ENCODE measurements at regions not wholly inside any gene's neighbourhood (a gene's known extent, or its start where the extent isn't known, plus 50 kb on each side); places are given as distances from the start of the nearest gene placed in this dataset.

GRCh38 chr3:96236522-96236921 lies 577.9 kb upstream of the EPHA6 start:
- Histone ChIP-seq H3K9me3 (ENCODE audit: insufficient read depth, low read depth, low read length) (no peaks in the 10 kb centered on the region), H3K79me2 (ENCODE audit: insufficient read depth, low read length) (no peaks in the 10 kb centered on the region), H3K4me3 (ENCODE audit: insufficient read depth, low read depth, low read length) (no peak overlapping the region), H3K4me1 (ENCODE audit: insufficient read depth, low read length) (no peaks in the 10 kb centered on the region), H3K4me2 (ENCODE audit: low read length) (no peak overlapping the region), H3K27me3 (ENCODE audit: insufficient read depth, low read length) (no peaks in the 10 kb centered on the region), H4K20me1 (ENCODE audit: insufficient read depth, low read length) (no peaks in the 10 kb centered on the region), H2AFZ (ENCODE audit: low read depth, low read length) (no peak overlapping the region), H3K9ac (ENCODE audit: low read length) (no peak overlapping the region), H3K36me3 (ENCODE audit: insufficient read depth, low read length) (no peaks in the 10 kb centered on the region), H3K27ac (ENCODE audit: low read depth, low read length) (no peak overlapping the region)
- no peak for FAIRE-seq
- DNase-seq (ENCODE audit: low read depth) = no peak
- H3K27me3 Mint-ChIP-seq (ENCODE audit: low read depth, unreplicated experiment) = no peaks in the 10 kb centered on the region
- H3K36me3 Mint-ChIP-seq (ENCODE audit: low read depth, unreplicated experiment) = no peaks in the 10 kb centered on the region
- TF ChIP-seq EZH2 (IDR thresholded peaks at IDR 0.05; ENCODE audit: insufficient read depth, low read length) (no peak), CTCF (IDR thresholded peaks at IDR 0.05; ENCODE audit: insufficient read depth, low read depth, low read length) (no peak)
- no peaks in the 10 kb centered on the region for H3K9me3 Mint-ChIP-seq (ENCODE audit: unreplicated experiment)
- H3K27ac Mint-ChIP-seq (ENCODE audit: unreplicated experiment) = no peak overlapping the region
- peaks cover 4% of the 10 kb centered on the region for H3K4me1 Mint-ChIP-seq (ENCODE audit: low read depth, unreplicated experiment)
- no peak overlapping the region for H3K4me3 Mint-ChIP-seq (ENCODE audit: unreplicated experiment)

- no peak overlapping the region for H3K9ac ChIP-seq (ENCODE audit: low read length)
- no peak overlapping the region for H2AFZ ChIP-seq (ENCODE audit: low read depth, low read length)
- H3K79me2 ChIP-seq (ENCODE audit: insufficient read depth, low read length) = no peaks in the 10 kb centered on the region
- no peaks in the 10 kb centered on the region for H3K9me3 ChIP-seq (ENCODE audit: insufficient read depth, low read depth, low read length)
- TF ChIP-seq CTCF (IDR thresholded peaks at IDR 0.05; ENCODE audit: insufficient read depth, low read depth, low read length) = no peak
- no peak for TF ChIP-seq EZH2 (IDR thresholded peaks at IDR 0.05; ENCODE audit: insufficient read depth, low read length)
- H3K4me2 ChIP-seq (ENCODE audit: low read length) = no peak overlapping the region
- no peaks in the 10 kb centered on the region for H3K27me3 ChIP-seq (ENCODE audit: insufficient read depth, low read length)
- H3K27ac ChIP-seq (ENCODE audit: low read depth, low read length) = no peak overlapping the region
- H3K36me3 ChIP-seq (ENCODE audit: insufficient read depth, low read length) = no peaks in the 10 kb centered on the region
- Mint-ChIP-seq H3K36me3 (ENCODE audit: low read depth, unreplicated experiment) (no peaks in the 10 kb centered on the region), H3K4me1 (ENCODE audit: low read depth, unreplicated experiment) (no peaks in the 10 kb centered on the region), H3K27me3 (ENCODE audit: low read depth, unreplicated experiment) (no peaks in the 10 kb centered on the region), H3K9me3 (ENCODE audit: unreplicated experiment) (no peaks in the 10 kb centered on the region), H3K4me3 (ENCODE audit: unreplicated experiment) (no peak overlapping the region), H3K27ac (ENCODE audit: unreplicated experiment) (no peak overlapping the region)
- DNase-seq (ENCODE audit: low read depth) (no peak), FAIRE-seq (no peak)
- no peaks in the 10 kb centered on the region for H3K4me1 ChIP-seq (ENCODE audit: insufficient read depth, low read length)
- H3K4me3 ChIP-seq (ENCODE audit: insufficient read depth, low read depth, low read length) = no peak overlapping the region
- H4K20me1 ChIP-seq (ENCODE audit: insufficient read depth, low read length) = no peaks in the 10 kb centered on the region
Measured at GRCh38 chr3:96259299-96259698, 555.1 kb upstream of the EPHA6 start.

- H3K27me3 ChIP-seq (ENCODE audit: insufficient read depth, low read length) = no peaks in the 10 kb centered on the region
- H3K36me3 ChIP-seq (ENCODE audit: insufficient read depth, low read length) = no peaks in the 10 kb centered on the region
- H3K9ac ChIP-seq (ENCODE audit: low read length) = no peak overlapping the region
- H3K4me3 ChIP-seq (ENCODE audit: insufficient read depth, low read depth, low read length) = no peak overlapping the region
- Mint-ChIP-seq H3K27me3 (ENCODE audit: low read depth, unreplicated experiment) (no peaks in the 10 kb centered on the region), H3K9me3 (ENCODE audit: unreplicated experiment) (peaks cover 2% of the 10 kb centered on the region), H3K4me1 (ENCODE audit: low read depth, unreplicated experiment) (peaks cover 13% of the 10 kb centered on the region), H3K27ac (ENCODE audit: unreplicated experiment) (no peak overlapping the region), H3K36me3 (ENCODE audit: low read depth, unreplicated experiment) (no peaks in the 10 kb centered on the region), H3K4me3 (ENCODE audit: unreplicated experiment) (no peak overlapping the region)
- no peaks in the 10 kb centered on the region for H3K9me3 ChIP-seq (ENCODE audit: insufficient read depth, low read depth, low read length)
- peaks cover 4% of the 10 kb centered on the region for H3K4me1 ChIP-seq (ENCODE audit: insufficient read depth, low read length)
- H4K20me1 ChIP-seq (ENCODE audit: insufficient read depth, low read length) = no peaks in the 10 kb centered on the region
- no peak for TF ChIP-seq CTCF (IDR thresholded peaks at IDR 0.05; ENCODE audit: insufficient read depth, low read depth, low read length)
- no peak for TF ChIP-seq EZH2 (IDR thresholded peaks at IDR 0.05; ENCODE audit: insufficient read depth, low read length)
- H3K27ac ChIP-seq (ENCODE audit: low read depth, low read length) = no peak overlapping the region
- no peak overlapping the region for H3K4me2 ChIP-seq (ENCODE audit: low read length)
- H3K79me2 ChIP-seq (ENCODE audit: insufficient read depth, low read length) = no peaks in the 10 kb centered on the region
- DNase-seq (ENCODE audit: low read depth) = no peak
- no peak for FAIRE-seq
- H2AFZ ChIP-seq (ENCODE audit: low read depth, low read length) = no peak overlapping the region
Measured at GRCh38 chr3:96264701-96265100, 549.7 kb upstream of the EPHA6 start.

All from astrocyte (in vitro differentiated cells and primary cell).